SK-N-SH (cell line): ENCODE measurements at regions not wholly inside any gene's neighbourhood (a gene's known extent, or its start where the extent isn't known, plus 50 kb on each side); places are given as distances from the start of the nearest gene placed in this dataset.

Experiments used
- CTCF ChIA-PET: fragments of 300-600, 350-600 bp; formaldehyde crosslinking; extraction: SDS; loops from one replicate; lab custom pipeline; 2021; lab: Yijun Ruan, JAX
- POLR2A ChIA-PET: fragments of 350-600 bp; sonication (Branson Sonifier 250); formaldehyde crosslinking; extraction: SDS; loops from one replicate; lab custom pipeline; 2020; ENCODE audit warnings: antibody characterized with exemption, inconsistent platforms; lab: Yijun Ruan, JAX
- DNase-seq: peaks from one replicate; pipeline ENCODE4 v3.0.0; 2012
- H2AFZ ChIP-seq: fragments of 200-600 bp; sonication (generic); 2 replicates; pipeline ENCODE4 v1.8.1; 2016; ENCODE audit warnings: antibody characterized with exemption, mild to moderate bottlenecking, low read depth
- H3F3A ChIP-seq: fragments of 200-600 bp; sonication (generic); replicated peaks from 2 replicates; pipeline ENCODE3; 2016; ENCODE audit warnings: antibody characterized with exemption, mild to moderate bottlenecking; ENCODE audit not compliant: insufficient read depth
- H3K27ac ChIP-seq, 2 experiments: fragments of 200-500 bp in 1 of 2; fragments of 200-600 bp in 1 of 2; sonication (Bioruptor generic) in 1 of 2; sonication (generic), shearing (Covaris generic) in 1 of 2; 2 replicates each; pipeline versions ENCODE4 v1.5.1 to v1.6.1; 2014 to 2016; ENCODE audit warnings: low read depth in 2 of 2, inconsistent platforms in 1 of 2, low read length in 1 of 2, mild to moderate bottlenecking in 1 of 2, mixed read lengths in 1 of 2
- H3K27me3 ChIP-seq: fragments of 200-600 bp; sonication (generic), shearing (Covaris generic); 2 replicates; pipeline ENCODE4 v1.6.1; 2016; ENCODE audit warnings: mixed run types; ENCODE audit not compliant: insufficient read depth
- H3K36me3 ChIP-seq, 2 experiments: fragments of 200-500 bp in 1 of 2; fragments of 200-600 bp in 1 of 2; sonication (Bioruptor generic) in 1 of 2; sonication (generic) in 1 of 2; replicated peaks in 1 of 2; 2 replicates each; pipeline versions ENCODE3 to v1.5.1; 2014 to 2016; ENCODE audit warnings: low read length in 1 of 2, mild to moderate bottlenecking in 1 of 2; ENCODE audit not compliant: insufficient read depth in 2 of 2, control insufficient read depth in 1 of 2
- H3K4me1 ChIP-seq, 2 experiments: fragments of 200-500 bp in 1 of 2; fragments of 200-600 bp in 1 of 2; sonication (Bioruptor generic) in 1 of 2; sonication (generic), shearing (Covaris generic) in 1 of 2; 2 replicates each; pipeline versions ENCODE4 v1.5.1 to v1.6.1; 2014 to 2016; ENCODE audit warnings: low read depth in 1 of 2, low read length in 1 of 2, mixed run types in 1 of 2; ENCODE audit not compliant: insufficient read depth in 2 of 2, control insufficient read depth in 1 of 2
- H3K4me2 ChIP-seq: fragments of 200-600 bp; sonication (generic), shearing (Covaris generic); 2 replicates; pipeline ENCODE4 v1.6.1; 2017; ENCODE audit warnings: mixed run types
- H3K4me3 ChIP-seq, 2 experiments: fragments of 200-500 bp in 1 of 2; fragments of 200-600 bp in 1 of 2; sonication (Bioruptor generic) in 1 of 2; sonication (generic), shearing (Covaris generic) in 1 of 2; 2 replicates each; pipeline versions ENCODE4 v1.5.1 to v1.8.1; 2014 to 2016; ENCODE audit warnings: low read depth in 2 of 2, inconsistent platforms in 1 of 2, low read length in 1 of 2, mild to moderate bottlenecking in 1 of 2, mixed read lengths in 1 of 2, moderate library complexity in 1 of 2
- H3K79me2 ChIP-seq: fragments of 200-600 bp; sonication (generic); 2 replicates; pipeline ENCODE4 v1.8.1; 2017; ENCODE audit warnings: mild to moderate bottlenecking; ENCODE audit not compliant: insufficient read depth
- H3K9ac ChIP-seq: fragments of 200-600 bp; sonication (generic); 2 replicates; pipeline ENCODE4 v1.6.1; 2017; ENCODE audit warnings: mixed run types
- H3K9me2 ChIP-seq: fragments of 200-600 bp; sonication (generic); 2 replicates; pipeline ENCODE4 v1.6.1; 2017; ENCODE audit warnings: mixed run types
- H3K9me3 ChIP-seq: fragments of 200-600 bp; sonication (generic); 2 replicates; pipeline ENCODE4 v1.6.1; 2017; ENCODE audit warnings: mixed run types, mild to moderate bottlenecking, moderate library complexity
- H4K20me1 ChIP-seq: fragments of 200-600 bp; sonication (generic); 2 replicates; pipeline ENCODE4 v1.6.1; 2017; ENCODE audit warnings: mild to moderate bottlenecking, mixed run types; ENCODE audit not compliant: insufficient read depth
- CHD2 ChIP-seq: fragments of 150-350 bp; IDR thresholded peaks from 2 replicates; pipeline ENCODE4 v1.6.1; 2018; ENCODE audit warnings: low read length; ENCODE audit not compliant: partially characterized antibody
- EP300 ChIP-seq, 2 experiments: IDR thresholded peaks; 2 replicates each; pipeline versions ENCODE4 v1.4.0 to v1.6.1; 2012; ENCODE audit warnings: borderline replicate concordance in 1 of 2, low read depth in 1 of 2, low read length in 1 of 2
- FOSL2 ChIP-seq: IDR thresholded peaks from 2 replicates; pipeline ENCODE4 v1.4.0; 2012; ENCODE audit warnings: low read depth, mild to moderate bottlenecking, moderate library complexity, borderline replicate concordance
- FOXJ3 ChIP-seq: sonication (generic); formaldehyde crosslinking; IDR thresholded peaks from 2 replicates; pipeline ENCODE4 v1.5.1; 2020; ENCODE audit warnings: mild to moderate bottlenecking, missing genetic modification reagents
- FOXM1 ChIP-seq: IDR thresholded peaks from 2 replicates; pipeline ENCODE4 v1.4.0; 2012; ENCODE audit warnings: low read depth, mild to moderate bottlenecking
- GABPA ChIP-seq: IDR thresholded peaks from 2 replicates; pipeline ENCODE4 v1.4.0; 2012; ENCODE audit warnings: low read depth, mild to moderate bottlenecking
- IRF3 ChIP-seq: fragments of 150-350 bp; IDR thresholded peaks from 2 replicates; pipeline ENCODE4 v1.6.1; 2016; ENCODE audit warnings: mild to moderate bottlenecking, low read depth, low read length
- MAX ChIP-seq: IDR thresholded peaks from 2 replicates; pipeline ENCODE4 v1.4.0; 2012; ENCODE audit warnings: low read depth
- MEF2A ChIP-seq: IDR thresholded peaks from 2 replicates; pipeline ENCODE4 v1.4.0; 2012; ENCODE audit warnings: low read depth, borderline replicate concordance
- NFIC ChIP-seq: IDR thresholded peaks from 2 replicates; pipeline ENCODE4 v1.4.0; 2012; ENCODE audit warnings: borderline replicate concordance
- NRF1 ChIP-seq: IDR thresholded peaks from 2 replicates; pipeline ENCODE4 v1.6.1; 2012; ENCODE audit warnings: low read depth, mild to moderate bottlenecking, low read length
- RAD21 ChIP-seq: IDR thresholded peaks from 2 replicates; pipeline ENCODE4 v1.6.1; 2012; ENCODE audit warnings: mild to moderate bottlenecking, low read length
- RCOR1 ChIP-seq: fragments of 150-350 bp; IDR thresholded peaks from 2 replicates; pipeline ENCODE4 v1.6.1; 2017; ENCODE audit warnings: antibody characterized with exemption, low read length
- RFX5 ChIP-seq: IDR thresholded peaks from 2 replicates; pipeline ENCODE4 v1.6.1; 2012; ENCODE audit warnings: mild to moderate bottlenecking, improper control_type of control experiment, low read length
- RXRA ChIP-seq: IDR thresholded peaks from 2 replicates; pipeline ENCODE4 v1.4.0; 2012; ENCODE audit warnings: low read depth, mild to moderate bottlenecking, borderline replicate concordance
- SIN3A ChIP-seq: IDR thresholded peaks from 2 replicates; pipeline ENCODE4 v1.6.1; 2012; ENCODE audit warnings: low read depth, mild to moderate bottlenecking, low read length, moderate library complexity, borderline replicate concordance
- SMC3 ChIP-seq: IDR thresholded peaks from 2 replicates; pipeline ENCODE4 v1.6.1; 2012; ENCODE audit warnings: low read depth, low read length, improper control_type of control experiment
- TAF1 ChIP-seq: IDR thresholded peaks from 2 replicates; pipeline ENCODE4 v1.6.1; 2012; ENCODE audit warnings: low read depth, mild to moderate bottlenecking, low read length, moderate library complexity, borderline replicate concordance
- TEAD4 ChIP-seq: IDR thresholded peaks from 2 replicates; pipeline ENCODE4 v1.4.0; 2012; ENCODE audit warnings: mild to moderate bottlenecking, borderline replicate concordance; ENCODE audit not compliant: insufficient read depth
- USF1 ChIP-seq: IDR thresholded peaks from 2 replicates; pipeline ENCODE4 v1.4.0; 2012; ENCODE audit warnings: low read depth, borderline replicate concordance
- USF2 ChIP-seq: fragments of 150-350 bp; IDR thresholded peaks from 2 replicates; pipeline ENCODE4 v1.6.1; 2017; ENCODE audit warnings: antibody characterized with exemption, low read length, low read depth, borderline replicate concordance
- YY1 ChIP-seq: IDR thresholded peaks from 2 replicates; pipeline ENCODE4 v1.4.0; 2012; ENCODE audit warnings: low read depth, mild to moderate bottlenecking
- ZBTB33 ChIP-seq: IDR thresholded peaks from 2 replicates; pipeline ENCODE4 v1.4.0; 2012; ENCODE audit warnings: low read depth, borderline replicate concordance
- WGBS: methylation state at CpG from one replicate; pipeline ENCODE4 v1.1.6; 2017; ENCODE audit warnings: low lambda C conversion rate; 5-methylcytosine and 5-hydroxymethylcytosine counted together

- H3K4me1 ChIP-seq: no peaks in the 10 kb centered on the region
- H3K27me3 ChIP-seq: no peaks in the 10 kb centered on the region
- no peaks in the 10 kb centered on the region for H3K9me3 ChIP-seq
- no peak for TF ChIP-seq MEF2A
- no peak for TF ChIP-seq EP300 (IDR thresholded peaks at IDR 0.05; ENCODE audit: borderline replicate concordance in 1 of 2, low read depth in 1 of 2, low read length in 1 of 2)
- no peak for TF ChIP-seq TEAD4
- no peak for TF ChIP-seq SMC3
- TF ChIP-seq FOXM1: no peak
- TF ChIP-seq RCOR1: no peak
- TF ChIP-seq FOSL2: no peak
- no peak for TF ChIP-seq GABPA
- TF ChIP-seq ZBTB33: no peak
- no peak for TF ChIP-seq MAX
- no peak for TF ChIP-seq RFX5
- TF ChIP-seq NRF1: no peak
- no peaks in the 10 kb centered on the region for H3F3A ChIP-seq
- ChIA-PET POLR2A (no interaction called here), CTCF (no interaction called here)
- no peak for DNase-seq
- no peak overlapping the region for H3K9ac ChIP-seq
- no peak overlapping the region for H3K27ac ChIP-seq
- no peaks in the 10 kb centered on the region for H3K79me2 ChIP-seq
- H3K4me2 ChIP-seq: no peak overlapping the region
- H2AFZ ChIP-seq: no peak overlapping the region
- H4K20me1 ChIP-seq: no peaks in the 10 kb centered on the region
- no peaks in the 10 kb centered on the region for H3K36me3 ChIP-seq
- H3K9me2 ChIP-seq: no peaks in the 10 kb centered on the region
- H3K4me3 ChIP-seq: no peak overlapping the region
Measured at GRCh38 chr2:53216805-53217204, 550.8 kb upstream of the CHAC2 start.

- Histone ChIP-seq H2AFZ (no peak overlapping the region), H3K79me2 (no peaks in the 10 kb centered on the region), H3F3A (no peaks in the 10 kb centered on the region), H3K9me3 (no peaks in the 10 kb centered on the region), H3K9me2 (no peaks in the 10 kb centered on the region), H3K27ac (no peak overlapping the region), H3K36me3 (no peaks in the 10 kb centered on the region), H3K4me3 (no peak overlapping the region), H3K4me1 (no peaks in the 10 kb centered on the region), H3K4me2 (no peak overlapping the region), H4K20me1 (no peaks in the 10 kb centered on the region), H3K9ac (no peak overlapping the region), H3K27me3 (no peaks in the 10 kb centered on the region; the same call in 1 of the 2 replicates)
- TF ChIP-seq SMC3 (no peak), USF2 (no peak), EP300 (IDR thresholded peaks at IDR 0.05; ENCODE audit: borderline replicate concordance in 1 of 2, low read depth in 1 of 2, low read length in 1 of 2) (no peak), YY1 (no peak), NFIC (no peak), TEAD4 (no peak), SIN3A (no peak), USF1 (no peak), RXRA (no peak), CHD2 (no peak), FOXJ3 (CRISPR knock-in tag) (no peak), FOXM1 (no peak), TAF1 (no peak), RAD21 (no peak), IRF3 (no peak)
- no peak for DNase-seq
- POLR2A ChIA-PET: no interaction called here
- CTCF ChIA-PET: no interaction called here
- WGBS: 3% methylated on average over 1 of the region's 1 CpG
Measured at GRCh38 chr2:53212576-53212975, 555.0 kb upstream of the CHAC2 start.
